ENCODE measurements at regions not wholly inside any gene's neighbourhood (a gene's known extent, or its start where the extent isn't known, plus 50 kb on each side); places are given as distances from the start of the nearest gene placed in this dataset.
A peak's percentile ranks its signal among the peaks of the same experiment; 100 is the strongest.

GRCh38 chr7:124168616-124169015, 135.7 kb upstream of the TMEM229A start:
- Histone ChIP-seq H3K27ac (no peak overlapping the region), H3K4me3 (no peak overlapping the region), H3K9me3 (no peaks in the 10 kb centered on the region), H3K4me1 (no peaks in the 10 kb centered on the region), H3K27me3 (no peaks in the 10 kb centered on the region), H3K36me3 (no peaks in the 10 kb centered on the region)
- DNase-seq (ENCODE audit: low spot score in 2 of 2): no peak
- TF ChIP-seq EP300 (IDR thresholded peaks at IDR 0.05) (no peak), POLR2AphosphoS5 (IDR thresholded peaks at IDR 0.05) (no peak), POLR2A (IDR thresholded peaks at IDR 0.05) (no peak)
- TF ChIP-seq, protein P1, sequence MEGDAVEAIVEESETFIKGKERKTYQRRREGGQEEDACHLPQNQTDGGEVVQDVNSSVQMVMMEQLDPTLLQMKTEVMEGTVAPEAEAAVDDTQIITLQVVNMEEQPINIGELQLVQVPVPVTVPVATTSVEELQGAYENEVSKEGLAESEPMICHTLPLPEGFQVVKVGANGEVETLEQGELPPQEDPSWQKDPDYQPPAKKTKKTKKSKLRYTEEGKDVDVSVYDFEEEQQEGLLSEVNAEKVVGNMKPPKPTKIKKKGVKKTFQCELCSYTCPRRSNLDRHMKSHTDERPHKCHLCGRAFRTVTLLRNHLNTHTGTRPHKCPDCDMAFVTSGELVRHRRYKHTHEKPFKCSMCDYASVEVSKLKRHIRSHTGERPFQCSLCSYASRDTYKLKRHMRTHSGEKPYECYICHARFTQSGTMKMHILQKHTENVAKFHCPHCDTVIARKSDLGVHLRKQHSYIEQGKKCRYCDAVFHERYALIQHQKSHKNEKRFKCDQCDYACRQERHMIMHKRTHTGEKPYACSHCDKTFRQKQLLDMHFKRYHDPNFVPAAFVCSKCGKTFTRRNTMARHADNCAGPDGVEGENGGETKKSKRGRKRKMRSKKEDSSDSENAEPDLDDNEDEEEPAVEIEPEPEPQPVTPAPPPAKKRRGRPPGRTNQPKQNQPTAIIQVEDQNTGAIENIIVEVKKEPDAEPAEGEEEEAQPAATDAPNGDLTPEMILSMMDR (IDR thresholded peaks at IDR 0.05): no peak
- WGBS: 70% methylated on average over 2 of the region's 2 CpGs

DNA sequence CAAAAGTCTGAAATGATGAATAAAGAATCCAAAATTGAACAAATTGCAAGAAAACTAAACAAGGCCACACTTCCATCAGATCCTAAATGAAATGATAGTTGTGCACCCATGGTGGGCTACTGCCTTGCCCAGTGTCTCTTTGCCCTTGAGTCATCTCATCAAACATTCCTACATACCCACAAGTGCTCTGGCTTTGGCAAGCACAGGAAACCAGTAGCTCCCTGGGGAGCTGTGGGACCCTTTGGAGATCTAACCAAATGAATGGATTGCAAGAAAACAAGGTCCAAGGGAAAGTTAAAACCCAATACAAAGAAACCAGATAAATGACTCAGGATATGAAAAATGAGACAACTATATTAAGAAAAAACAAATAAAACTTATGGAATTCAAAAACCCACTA, 129.8 kb upstream of the TMEM229A start:
- no peaks in the 10 kb centered on the region for H3K27me3 ChIP-seq
- no peak overlapping the region for H3K27ac ChIP-seq
- TF ChIP-seq, protein P1 (IDR thresholded peaks at IDR 0.05): no peak
- TF ChIP-seq POLR2AphosphoS5 (IDR thresholded peaks at IDR 0.05): no peak
- TF ChIP-seq EP300 (IDR thresholded peaks at IDR 0.05): no peak
- no peaks in the 10 kb centered on the region for H3K36me3 ChIP-seq
- H3K4me3 ChIP-seq: no peak overlapping the region
- H3K9me3 ChIP-seq: peaks cover 4% of the 10 kb centered on the region
- no peak for DNase-seq (ENCODE audit: low spot score in 2 of 2)
- no peaks in the 10 kb centered on the region for H3K4me1 ChIP-seq

GRCh38 chr7:124155432-124156022, 122.7 kb upstream of the TMEM229A start:
- 43% methylated on average over 3 of the region's 3 CpGs for WGBS
- Histone ChIP-seq H3K4me3 (no peak overlapping the region), H3K27ac (no peak overlapping the region), H3K36me3 (no peaks in the 10 kb centered on the region), H3K9me3 (no peaks in the 10 kb centered on the region), H3K4me1 (no peaks in the 10 kb centered on the region), H3K27me3 (no peaks in the 10 kb centered on the region)
- DNase-seq (ENCODE audit: low spot score in 2 of 2): no peak
- TF ChIP-seq, protein P1 (IDR thresholded peaks at IDR 0.05): peak in 1 of 2 donors; percentile 10
- TF ChIP-seq POLR2A (IDR thresholded peaks at IDR 0.05) (no peak), POLR2AphosphoS5 (IDR thresholded peaks at IDR 0.05) (no peak)

DNA sequence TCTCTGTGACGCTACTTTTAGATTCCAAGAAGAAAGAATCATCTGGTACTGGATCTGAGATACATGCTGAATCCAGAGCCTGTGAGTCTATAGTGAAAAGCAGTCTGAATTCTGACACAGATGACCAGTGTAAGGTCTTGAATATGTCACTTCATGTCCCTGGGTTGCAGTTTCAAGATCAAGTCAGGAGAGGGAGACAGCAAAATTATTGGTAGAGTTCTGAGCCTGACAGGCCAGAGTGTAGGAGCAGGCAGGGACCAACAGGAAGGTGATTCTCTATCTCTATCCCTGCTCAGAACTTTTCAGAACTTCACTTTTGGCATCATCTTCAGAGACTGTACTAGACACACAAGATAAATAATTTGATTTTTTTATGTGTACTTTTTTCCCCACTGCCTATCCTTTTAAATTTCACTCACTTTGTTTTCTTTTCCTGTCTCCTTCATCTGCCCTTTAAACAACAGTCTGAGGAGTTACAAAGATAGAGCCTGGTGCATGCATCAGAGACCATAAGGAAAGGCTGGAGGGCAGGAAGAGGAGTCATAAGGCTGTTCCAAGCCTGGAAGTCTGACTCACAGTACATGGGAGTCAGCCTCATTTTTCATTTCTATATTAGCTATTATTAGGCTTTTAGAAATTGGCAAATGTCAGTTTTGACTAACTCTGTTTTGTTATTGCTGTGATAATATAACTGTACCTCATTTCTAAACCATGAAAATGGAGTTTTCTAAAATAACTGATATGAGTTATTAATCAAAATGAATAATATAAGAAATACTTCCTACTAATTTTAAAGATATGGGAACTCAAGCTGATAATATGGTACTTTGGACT, 120.2 kb upstream of the TMEM229A start:
- H3K9me3 ChIP-seq: no peaks in the 10 kb centered on the region
- no peak overlapping the region for H3K4me3 ChIP-seq
- H3K27me3 ChIP-seq: no peaks in the 10 kb centered on the region
- no peak for DNase-seq (ENCODE audit: low spot score in 2 of 2)
- no peaks in the 10 kb centered on the region for H3K36me3 ChIP-seq
- TF ChIP-seq POLR2AphosphoS5 (IDR thresholded peaks at IDR 0.05) (no peak), POLR2A (IDR thresholded peaks at IDR 0.05) (no peak), EP300 (IDR thresholded peaks at IDR 0.05) (no peak)
- TF ChIP-seq, protein P1 (IDR thresholded peaks at IDR 0.05): no peak
- H3K4me1 ChIP-seq: no peaks in the 10 kb centered on the region
- no peak overlapping the region for H3K27ac ChIP-seq
- WGBS: 75% methylated on average over 1 of the region's 1 CpG

DNA sequence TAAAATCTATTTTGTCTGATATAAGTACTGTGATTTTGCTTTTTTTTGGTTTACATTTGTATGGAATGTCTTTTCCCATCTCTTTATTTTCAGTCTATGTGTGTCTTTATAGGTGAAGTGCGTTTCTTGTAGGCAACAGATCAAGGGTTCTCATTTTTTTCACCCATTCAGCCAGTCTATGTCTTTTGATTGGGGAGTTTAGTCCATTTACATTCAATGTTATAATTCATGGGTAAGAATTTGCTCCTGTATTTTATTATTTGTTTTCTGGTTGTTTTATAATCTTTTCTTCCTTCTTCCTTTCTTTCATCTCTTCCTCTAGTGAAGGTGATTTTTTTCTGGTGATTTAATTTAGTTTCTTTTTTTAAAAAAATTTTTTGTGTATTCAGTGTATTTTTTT, 104.8 kb upstream of the TMEM229A start:
- no peaks in the 10 kb centered on the region for H3K4me1 ChIP-seq
- no peaks in the 10 kb centered on the region for H3K9me3 ChIP-seq
- TF ChIP-seq, protein P1 (IDR thresholded peaks at IDR 0.05): no peak
- TF ChIP-seq EP300 (IDR thresholded peaks at IDR 0.05) (no peak), POLR2A (IDR thresholded peaks at IDR 0.05) (no peak), POLR2AphosphoS5 (IDR thresholded peaks at IDR 0.05) (no peak)
- H3K27ac ChIP-seq: no peak overlapping the region
- 74% methylated on average over 1 of the region's 1 CpG for WGBS
- no peaks in the 10 kb centered on the region for H3K27me3 ChIP-seq
- H3K36me3 ChIP-seq: no peaks in the 10 kb centered on the region
- no peak for DNase-seq (ENCODE audit: low spot score in 2 of 2)
- H3K4me3 ChIP-seq: no peak overlapping the region

Data from suprapubic skin (tissue), 4 donors.